K562 (cell line): ENCODE measurements at regions not wholly inside any gene's neighbourhood (a gene's known extent, or its start where the extent isn't known, plus 50 kb on each side); places are given as distances from the start of the nearest gene placed in this dataset.

Source experiments
- CBX1 ChIP-seq: sonication (generic); IDR thresholded peaks from 2 replicates; pipeline ENCODE4 v1.6.1; 2016; ENCODE audit warnings: antibody characterized with exemption, low read depth, mild to moderate bottlenecking
- CREB1 ChIP-seq, 2 experiments: sonication (generic) in 1 of 2; formaldehyde crosslinking in 1 of 2; IDR thresholded peaks; 2 replicates each; pipeline versions ENCODE4 v1.6.1 to v1.8.0; 2012 to 2022; ENCODE audit warnings: inconsistent platforms in 1 of 2, mild to moderate bottlenecking in 1 of 2, missing genetic modification reagents in 1 of 2, moderate library complexity in 1 of 2
- RAD51 ChIP-seq: fragments of 450-650 bp; IDR thresholded peaks from 2 replicates; pipeline ENCODE4 v1.7.1; 2016; ENCODE audit warnings: low read depth, mild to moderate bottlenecking, borderline replicate concordance
- RFX7 ChIP-seq: fragments of 250-450 bp; sonication (Bioruptor Pico); IDR thresholded peaks from 2 replicates; pipeline ENCODE4 v1.5.1; 2021; ENCODE audit warnings: mild to moderate bottlenecking
- TF ChIP-seq, protein P1 (sequence below), 3 experiments: IDR thresholded peaks in 2 of 3; conservative IDR thresholded peaks in 1 of 3; 2 replicates each; pipeline ENCODE4 v1.5.1; 2011 to 2012; ENCODE audit warnings: low read length in 3 of 3, mild to moderate bottlenecking in 3 of 3, control low read depth in 2 of 3, improper control_type of control experiment in 1 of 3, inconsistent platforms in 1 of 3, low read depth in 1 of 3, mixed read lengths in 1 of 3, moderate library complexity in 1 of 3; ENCODE audit not compliant: insufficient read depth in 2 of 3
- TF ChIP-seq, protein P2 (sequence below): fragments of 250-450 bp; sonication (Bioruptor Pico); IDR thresholded peaks from 2 replicates; pipeline ENCODE4 v1.8.0; 2022; ENCODE audit warnings: moderate library complexity, mild to moderate bottlenecking, inconsistent platforms

DNA sequence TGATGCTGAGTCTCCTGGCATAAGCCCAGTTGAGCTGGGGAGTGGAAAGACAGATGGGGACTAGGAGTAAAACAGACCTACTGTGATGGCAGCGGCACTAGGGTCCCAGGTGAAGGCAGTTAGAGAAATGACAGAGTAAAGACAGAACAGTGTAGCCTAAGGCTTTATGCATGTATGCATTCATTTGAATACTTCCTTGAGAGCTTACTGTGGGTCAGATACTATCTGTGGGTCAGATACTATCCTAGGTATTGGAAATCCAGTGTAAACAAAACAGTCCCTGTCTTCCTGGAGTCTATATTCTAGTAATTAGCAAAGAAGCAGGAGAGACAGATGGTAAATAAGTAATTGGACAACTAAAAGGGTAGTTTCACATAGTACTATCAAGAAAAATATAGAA, 73.7 kb upstream of the LRCH1 start:
- no peak for TF ChIP-seq CBX1
- TF ChIP-seq RFX7 (CRISPR knock-in tag) = no peak
- TF ChIP-seq, protein P1, sequence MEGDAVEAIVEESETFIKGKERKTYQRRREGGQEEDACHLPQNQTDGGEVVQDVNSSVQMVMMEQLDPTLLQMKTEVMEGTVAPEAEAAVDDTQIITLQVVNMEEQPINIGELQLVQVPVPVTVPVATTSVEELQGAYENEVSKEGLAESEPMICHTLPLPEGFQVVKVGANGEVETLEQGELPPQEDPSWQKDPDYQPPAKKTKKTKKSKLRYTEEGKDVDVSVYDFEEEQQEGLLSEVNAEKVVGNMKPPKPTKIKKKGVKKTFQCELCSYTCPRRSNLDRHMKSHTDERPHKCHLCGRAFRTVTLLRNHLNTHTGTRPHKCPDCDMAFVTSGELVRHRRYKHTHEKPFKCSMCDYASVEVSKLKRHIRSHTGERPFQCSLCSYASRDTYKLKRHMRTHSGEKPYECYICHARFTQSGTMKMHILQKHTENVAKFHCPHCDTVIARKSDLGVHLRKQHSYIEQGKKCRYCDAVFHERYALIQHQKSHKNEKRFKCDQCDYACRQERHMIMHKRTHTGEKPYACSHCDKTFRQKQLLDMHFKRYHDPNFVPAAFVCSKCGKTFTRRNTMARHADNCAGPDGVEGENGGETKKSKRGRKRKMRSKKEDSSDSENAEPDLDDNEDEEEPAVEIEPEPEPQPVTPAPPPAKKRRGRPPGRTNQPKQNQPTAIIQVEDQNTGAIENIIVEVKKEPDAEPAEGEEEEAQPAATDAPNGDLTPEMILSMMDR (IDR thresholded peaks at IDR 0.05 in 2 of 3, conservative IDR thresholded peaks at IDR 0.05 in 1 of 3; ENCODE audit: insufficient read depth in 2 of 3, low read depth in 1 of 3, low read length in 3 of 3) = no peak
- no peak for TF ChIP-seq CREB1 (IDR thresholded peaks at IDR 0.05)
- no peak for TF ChIP-seq CREB1 (CRISPR knock-in tag; IDR thresholded peaks at IDR 0.05)
- TF ChIP-seq RAD51 = no peak
- TF ChIP-seq, protein P2, sequence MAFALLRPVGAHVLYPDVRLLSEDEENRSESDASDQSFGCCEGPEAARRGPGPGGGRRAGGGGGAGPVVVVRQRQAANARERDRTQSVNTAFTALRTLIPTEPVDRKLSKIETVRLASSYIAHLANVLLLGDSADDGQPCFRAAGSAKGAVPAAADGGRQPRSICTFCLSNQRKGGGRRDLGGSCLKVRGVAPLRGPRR (CRISPR knock-in tag) = no peak
